ENCODE measurements at regions not wholly inside any gene's neighbourhood (a gene's known extent, or its start where the extent isn't known, plus 50 kb on each side); places are given as distances from the start of the nearest gene placed in this dataset.
"Not testable (repeated sequence)": the region's sequence is repeated elsewhere in the genome, so short reads cannot be mapped to it uniquely, and the experiment has no call there.

DNA sequence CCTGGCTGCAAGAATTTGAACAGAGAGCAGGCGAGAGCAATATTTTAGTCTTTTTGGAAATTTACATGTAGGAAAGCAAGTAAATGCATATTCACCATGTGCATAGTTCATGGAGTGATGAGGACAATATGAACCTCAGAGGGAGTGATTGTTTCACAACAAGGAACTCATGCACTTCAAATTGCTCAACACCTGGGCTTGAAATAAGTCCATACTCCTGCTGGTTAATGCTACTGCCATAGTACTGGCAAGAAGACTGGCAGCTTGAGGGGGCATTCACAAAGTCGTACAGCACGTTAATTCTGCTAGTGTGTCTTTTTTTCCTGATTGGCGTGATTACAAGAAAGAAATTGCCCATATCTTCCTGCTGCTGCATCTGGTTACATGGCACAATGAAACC is 267.6 kb downstream of the PCDH17 start:
- ChIA-PET CTCF (no interaction called here), POLR2A (no interaction called here)
- WGBS (ENCODE audit: insufficient coverage), result 100% methylated on average over 1 of the region's 4 CpGs
- ATAC-seq (ENCODE audit: low read depth) (no peak), DNase-seq (no peak)
- no peaks in the 10 kb centered on the region for H3K9me3 ChIP-seq (ENCODE audit: control extremely low read depth in 1 of 3, control insufficient read depth in 2 of 3, insufficient read depth in 1 of 3, low read length in 2 of 3)
- H3K27ac ChIP-seq (ENCODE audit: low read length in 2 of 2), result no peak overlapping the region
- TF ChIP-seq EZH2 (IDR thresholded peaks at IDR 0.05; ENCODE audit: borderline replicate concordance, insufficient read depth, low read depth, low read length, poor library complexity, severe bottlenecking), result no peak
- TF ChIP-seq, protein P1, sequence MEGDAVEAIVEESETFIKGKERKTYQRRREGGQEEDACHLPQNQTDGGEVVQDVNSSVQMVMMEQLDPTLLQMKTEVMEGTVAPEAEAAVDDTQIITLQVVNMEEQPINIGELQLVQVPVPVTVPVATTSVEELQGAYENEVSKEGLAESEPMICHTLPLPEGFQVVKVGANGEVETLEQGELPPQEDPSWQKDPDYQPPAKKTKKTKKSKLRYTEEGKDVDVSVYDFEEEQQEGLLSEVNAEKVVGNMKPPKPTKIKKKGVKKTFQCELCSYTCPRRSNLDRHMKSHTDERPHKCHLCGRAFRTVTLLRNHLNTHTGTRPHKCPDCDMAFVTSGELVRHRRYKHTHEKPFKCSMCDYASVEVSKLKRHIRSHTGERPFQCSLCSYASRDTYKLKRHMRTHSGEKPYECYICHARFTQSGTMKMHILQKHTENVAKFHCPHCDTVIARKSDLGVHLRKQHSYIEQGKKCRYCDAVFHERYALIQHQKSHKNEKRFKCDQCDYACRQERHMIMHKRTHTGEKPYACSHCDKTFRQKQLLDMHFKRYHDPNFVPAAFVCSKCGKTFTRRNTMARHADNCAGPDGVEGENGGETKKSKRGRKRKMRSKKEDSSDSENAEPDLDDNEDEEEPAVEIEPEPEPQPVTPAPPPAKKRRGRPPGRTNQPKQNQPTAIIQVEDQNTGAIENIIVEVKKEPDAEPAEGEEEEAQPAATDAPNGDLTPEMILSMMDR (IDR thresholded peaks at IDR 0.05), result no peak
- no peaks in the 10 kb centered on the region for H3K27me3 Mint-ChIP-seq
- no peaks in the 10 kb centered on the region for H3K4me1 Mint-ChIP-seq
- H4K20me1 ChIP-seq (ENCODE audit: control insufficient read depth, insufficient read depth, low read length, poor library complexity, severe bottlenecking), result no peaks in the 10 kb centered on the region
- intact Hi-C loops (cut with micrococcal nuclease), result no loop called here
- no peak overlapping the region for H3K27ac Mint-ChIP-seq
- H3K4me3 Mint-ChIP-seq, result no peak overlapping the region
- H2AFZ ChIP-seq (ENCODE audit: insufficient read depth, low read depth, low read length, poor library complexity, severe bottlenecking), result no peak overlapping the region
- no peak overlapping the region for H3K9ac ChIP-seq (ENCODE audit: low read length)
- H3K4me1 ChIP-seq (ENCODE audit: control insufficient read depth in 2 of 2, insufficient read depth in 2 of 2, low read length in 2 of 2), result no peaks in the 10 kb centered on the region
- H3K79me2 ChIP-seq (ENCODE audit: control insufficient read depth, insufficient read depth, low read length), result no peaks in the 10 kb centered on the region
- no peaks in the 10 kb centered on the region for H3K9me3 Mint-ChIP-seq (ENCODE audit: insufficient read depth)
- H3K36me3 ChIP-seq (replicated peaks in 1 of 2; ENCODE audit: control extremely low read depth in 1 of 2, control insufficient read depth in 1 of 2, extremely low read depth in 1 of 2, insufficient read depth in 2 of 2, low read length in 1 of 2), result no peaks in the 10 kb centered on the region
- no peak overlapping the region for H3K4me2 ChIP-seq (replicated peaks; ENCODE audit: low read depth, low read length, poor library complexity, severe bottlenecking)
- H3K4me3 ChIP-seq (ENCODE audit: control extremely low read depth in 1 of 5, extremely low read depth in 1 of 5, insufficient read depth in 1 of 5, low read depth in 2 of 5, low read length in 4 of 5), result no peak overlapping the region
- no peaks in the 10 kb centered on the region for H3K27me3 ChIP-seq (replicated peaks in 1 of 4; ENCODE audit: control extremely low read depth in 1 of 4, control insufficient read depth in 3 of 4, insufficient read depth in 4 of 4, low read length in 3 of 4)

DNA sequence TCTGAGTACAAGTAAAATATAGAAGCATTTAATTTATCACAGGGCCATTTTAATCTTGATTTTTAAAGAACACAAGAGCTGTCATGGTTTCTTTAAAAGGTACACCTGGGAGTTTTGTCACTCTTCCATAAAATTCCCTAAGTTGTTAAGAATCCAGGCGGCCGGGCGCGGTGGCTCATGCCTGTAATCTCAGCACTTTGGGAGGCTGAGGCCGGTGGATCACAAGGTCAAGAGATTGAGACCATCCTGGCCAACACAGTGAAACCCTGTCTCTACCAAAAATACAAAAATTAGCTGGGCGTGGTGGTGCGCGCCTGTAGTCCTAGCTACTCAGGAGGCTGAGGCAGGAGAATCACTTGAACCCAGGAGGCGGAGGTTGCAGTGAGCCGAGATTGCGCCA is 278.3 kb downstream of the PCDH17 start:
- H3K4me3 Mint-ChIP-seq; H3K27ac ChIP-seq (ENCODE audit: low read length in 2 of 2); H3K27ac Mint-ChIP-seq; H3K4me3 ChIP-seq (ENCODE audit: control extremely low read depth in 1 of 5, extremely low read depth in 1 of 5, insufficient read depth in 1 of 5, low read depth in 2 of 5, low read length in 4 of 5); H3K4me2 ChIP-seq (replicated peaks; ENCODE audit: low read depth, low read length, poor library complexity, severe bottlenecking); POLR2A ChIA-PET; H3K9me3 ChIP-seq (ENCODE audit: control extremely low read depth in 1 of 3, control insufficient read depth in 2 of 3, insufficient read depth in 1 of 3, low read length in 2 of 3); H3K9me3 Mint-ChIP-seq (ENCODE audit: insufficient read depth); H2AFZ ChIP-seq (ENCODE audit: insufficient read depth, low read depth, low read length, poor library complexity, severe bottlenecking); DNase-seq; H3K4me1 ChIP-seq (ENCODE audit: control insufficient read depth in 2 of 2, insufficient read depth in 2 of 2, low read length in 2 of 2); H3K79me2 ChIP-seq (ENCODE audit: control insufficient read depth, insufficient read depth, low read length); ATAC-seq (ENCODE audit: low read depth); H4K20me1 ChIP-seq (ENCODE audit: control insufficient read depth, insufficient read depth, low read length, poor library complexity, severe bottlenecking); CTCF ChIA-PET; H3K27me3 Mint-ChIP-seq; H3K4me1 Mint-ChIP-seq; intact Hi-C loops (cut with micrococcal nuclease); H3K9ac ChIP-seq (ENCODE audit: low read length); H3K27me3 ChIP-seq (replicated peaks in 1 of 4; ENCODE audit: control extremely low read depth in 1 of 4, control insufficient read depth in 3 of 4, insufficient read depth in 4 of 4, low read length in 3 of 4); H3K36me3 ChIP-seq (replicated peaks in 1 of 2; ENCODE audit: control extremely low read depth in 1 of 2, control insufficient read depth in 1 of 2, extremely low read depth in 1 of 2, insufficient read depth in 2 of 2, low read length in 1 of 2): not testable (repeated sequence)
- 100% methylated on average over 5 of the region's 11 CpGs for WGBS (ENCODE audit: insufficient coverage)
